Chondrocyte (in vitro differentiated cells): ENCODE measurements at regions not wholly inside any gene's neighbourhood (a gene's known extent, or its start where the extent isn't known, plus 50 kb on each side); places are given as distances from the start of the nearest gene placed in this dataset.

ENCODE experiments used
- DNase-seq: peaks from one replicate; pipeline ENCODE4 v3.0.0; 2021; ENCODE audit warnings: mixed read lengths, low spot score
- H3K27ac Mint-ChIP-seq: one replicate; pipeline ENCODE4 v1.8.0; 2021; ENCODE audit warnings: mild to moderate bottlenecking, moderate library complexity, mixed read lengths; ENCODE audit not compliant: unreplicated experiment
- H3K27me3 Mint-ChIP-seq: 2 replicates; pipeline ENCODE4 v1.8.0; 2021; ENCODE audit warnings: low read depth, mixed read lengths
- H3K36me3 Mint-ChIP-seq: 2 replicates; pipeline ENCODE4 v1.8.0; 2021; ENCODE audit warnings: low read depth, mixed read lengths
- H3K4me1 Mint-ChIP-seq: 2 replicates; pipeline ENCODE4 v1.8.0; 2021; ENCODE audit warnings: low read depth, mild to moderate bottlenecking, mixed read lengths
- H3K4me3 Mint-ChIP-seq: one replicate; pipeline ENCODE4 v1.8.0; 2021; ENCODE audit warnings: mild to moderate bottlenecking, moderate library complexity, mixed read lengths; ENCODE audit not compliant: unreplicated experiment
- H3K9me3 Mint-ChIP-seq: 2 replicates; pipeline ENCODE4 v1.8.0; 2021; ENCODE audit warnings: low read depth, mixed read lengths
- TF ChIP-seq, protein P1 (sequence below): fragments of 200-600 bp; sonication (generic); IDR thresholded peaks from 2 replicates; pipeline ENCODE4 v1.5.0; 2021; ENCODE audit warnings: antibody characterized with exemption, mild to moderate bottlenecking, moderate library complexity

DNA sequence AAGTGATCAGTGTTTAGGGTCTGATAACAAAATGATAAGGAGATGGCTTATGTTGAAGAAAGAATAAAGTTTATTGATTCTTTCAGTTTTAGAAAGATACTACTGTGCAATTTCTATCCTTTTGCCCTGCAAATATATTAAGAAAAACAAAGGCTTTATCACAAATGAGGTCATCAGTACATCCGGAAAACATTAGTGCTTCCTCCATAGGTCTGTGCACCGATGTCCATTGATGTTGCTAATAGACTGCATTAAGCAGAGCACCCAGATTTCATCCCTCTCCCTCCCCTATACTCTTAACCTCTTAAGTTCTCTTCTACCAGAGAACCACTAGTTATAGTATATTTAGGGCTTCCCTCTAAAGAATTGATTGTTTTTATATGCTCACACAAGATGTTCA is 53.7 kb upstream of the HHIP start:
- Mint-ChIP-seq H3K4me1 (peaks cover 10% of the 10 kb centered on the region), H3K27me3 (no peaks in the 10 kb centered on the region), H3K27ac (no peak overlapping the region), H3K4me3 (no peak overlapping the region), H3K36me3 (peaks cover 3% of the 10 kb centered on the region), H3K9me3 (peaks cover 7% of the 10 kb centered on the region)
- TF ChIP-seq, protein P1, sequence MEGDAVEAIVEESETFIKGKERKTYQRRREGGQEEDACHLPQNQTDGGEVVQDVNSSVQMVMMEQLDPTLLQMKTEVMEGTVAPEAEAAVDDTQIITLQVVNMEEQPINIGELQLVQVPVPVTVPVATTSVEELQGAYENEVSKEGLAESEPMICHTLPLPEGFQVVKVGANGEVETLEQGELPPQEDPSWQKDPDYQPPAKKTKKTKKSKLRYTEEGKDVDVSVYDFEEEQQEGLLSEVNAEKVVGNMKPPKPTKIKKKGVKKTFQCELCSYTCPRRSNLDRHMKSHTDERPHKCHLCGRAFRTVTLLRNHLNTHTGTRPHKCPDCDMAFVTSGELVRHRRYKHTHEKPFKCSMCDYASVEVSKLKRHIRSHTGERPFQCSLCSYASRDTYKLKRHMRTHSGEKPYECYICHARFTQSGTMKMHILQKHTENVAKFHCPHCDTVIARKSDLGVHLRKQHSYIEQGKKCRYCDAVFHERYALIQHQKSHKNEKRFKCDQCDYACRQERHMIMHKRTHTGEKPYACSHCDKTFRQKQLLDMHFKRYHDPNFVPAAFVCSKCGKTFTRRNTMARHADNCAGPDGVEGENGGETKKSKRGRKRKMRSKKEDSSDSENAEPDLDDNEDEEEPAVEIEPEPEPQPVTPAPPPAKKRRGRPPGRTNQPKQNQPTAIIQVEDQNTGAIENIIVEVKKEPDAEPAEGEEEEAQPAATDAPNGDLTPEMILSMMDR: no peak
- DNase-seq: no peak

DNA sequence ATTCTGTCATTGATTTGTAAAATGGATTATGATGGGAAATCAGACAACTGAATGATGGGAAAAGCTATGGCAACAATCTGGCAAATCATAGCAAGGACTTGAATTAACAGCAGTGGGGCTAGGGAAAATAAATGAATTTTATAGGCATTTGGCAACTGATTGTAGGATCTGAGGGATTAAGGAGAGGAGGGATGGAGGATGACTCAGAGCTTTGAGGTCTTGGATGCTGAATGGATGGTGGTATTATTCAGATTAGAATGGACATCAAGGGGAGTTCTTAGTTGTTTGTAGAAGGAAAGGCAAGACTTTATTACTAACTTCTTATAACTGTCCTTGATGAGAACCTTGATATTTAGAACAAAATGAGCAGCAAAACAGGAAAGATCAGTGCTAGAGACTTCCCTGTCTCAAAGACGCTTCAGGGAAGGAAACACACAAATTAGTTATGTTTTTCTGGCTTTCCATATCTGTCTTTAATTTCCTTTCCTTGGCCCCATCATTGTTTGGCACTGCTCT is 51.4 kb upstream of the HHIP start:
- Mint-ChIP-seq H3K27ac (no peak overlapping the region), H3K9me3 (no peaks in the 10 kb centered on the region), H3K36me3 (no peaks in the 10 kb centered on the region), H3K4me1 (peaks cover 10% of the 10 kb centered on the region), H3K27me3 (no peaks in the 10 kb centered on the region), H3K4me3 (no peak overlapping the region)
- TF ChIP-seq, protein P1: no peak
- no peak for DNase-seq

DNA sequence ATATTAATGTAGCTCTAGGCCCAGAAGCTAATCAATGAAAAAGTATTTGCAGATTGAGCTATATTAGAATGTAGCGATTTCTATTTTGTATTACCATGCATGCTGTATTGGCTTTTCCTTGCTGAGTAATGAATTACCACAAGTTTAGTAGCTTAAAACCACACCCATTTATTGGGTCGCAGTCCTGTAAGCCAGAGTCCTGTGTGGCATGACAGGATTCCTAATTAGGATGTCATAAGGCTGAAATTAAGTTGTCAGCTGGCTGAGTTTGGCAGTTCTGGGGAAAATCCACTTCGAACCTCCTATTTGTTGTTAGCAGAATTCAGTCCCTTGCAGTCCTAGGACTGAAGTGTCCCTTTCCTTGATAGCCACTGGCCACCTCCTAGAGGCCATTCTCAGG is 50.3 kb upstream of the HHIP start:
- Mint-ChIP-seq H3K4me3 (no peak overlapping the region), H3K9me3 (no peaks in the 10 kb centered on the region), H3K36me3 (no peaks in the 10 kb centered on the region), H3K4me1 (peaks cover 10% of the 10 kb centered on the region), H3K27me3 (no peaks in the 10 kb centered on the region), H3K27ac (no peak overlapping the region)
- TF ChIP-seq, protein P1: no peak
- no peak for DNase-seq
